Frontal cortex (tissue), 4 donors: ENCODE measurements at regions not wholly inside any gene's neighbourhood (a gene's known extent, or its start where the extent isn't known, plus 50 kb on each side); places are given as distances from the start of the nearest gene placed in this dataset. TPM values are rescaled to one million over a fixed set of nuclear protein-coding genes. Genes with fewer than 3 reads are reported as not detected.
"Not testable (repeated sequence)": the region's sequence is repeated elsewhere in the genome, so short reads cannot be mapped to it uniquely, and the experiment has no call there.

Experiments
- DNase-seq, 2 donors: peaks; one replicate each; pipeline ENCODE4 v3.0.0; 2012; ENCODE audit warnings: low spot score in 2 of 2
- FAIRE-seq: peaks from 2 replicates; lab custom pipeline; 2012; peaks lifted over from hg19 to GRCh38; lab: Jason Lieb, UNC
- small RNA-seq: library from RNA; depleted of rRNA; stranded (forward); fragments of <200 nt; gene quantifications from one replicate; pipeline ENCODE3, GENCODE V24; 2014
- donor health status: control.
- donor health status: control.
- donor health status: control.

DNA sequence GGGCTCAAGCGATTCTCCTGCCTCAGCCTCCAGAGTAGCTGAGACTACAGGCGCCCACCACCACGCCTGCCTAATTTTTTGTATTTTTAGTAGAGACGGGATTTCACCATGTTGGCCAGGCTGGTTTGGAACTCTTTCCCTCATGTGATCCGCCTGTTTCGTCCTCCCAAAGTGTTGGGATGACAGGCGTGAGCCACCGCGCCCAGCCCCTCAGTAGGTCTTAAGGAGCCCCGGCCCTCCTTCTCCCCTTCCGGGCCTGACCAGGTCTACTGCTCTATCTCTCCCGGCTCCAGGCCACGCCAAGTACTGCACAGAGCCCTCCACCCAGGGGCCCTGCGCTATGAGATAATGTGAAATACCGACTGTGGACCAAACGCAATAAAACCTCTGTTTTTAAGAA, 785.5 kb downstream of the FOXD4L5 start:
- DNase-seq, FAIRE-seq: not testable (repeated sequence)

DNA sequence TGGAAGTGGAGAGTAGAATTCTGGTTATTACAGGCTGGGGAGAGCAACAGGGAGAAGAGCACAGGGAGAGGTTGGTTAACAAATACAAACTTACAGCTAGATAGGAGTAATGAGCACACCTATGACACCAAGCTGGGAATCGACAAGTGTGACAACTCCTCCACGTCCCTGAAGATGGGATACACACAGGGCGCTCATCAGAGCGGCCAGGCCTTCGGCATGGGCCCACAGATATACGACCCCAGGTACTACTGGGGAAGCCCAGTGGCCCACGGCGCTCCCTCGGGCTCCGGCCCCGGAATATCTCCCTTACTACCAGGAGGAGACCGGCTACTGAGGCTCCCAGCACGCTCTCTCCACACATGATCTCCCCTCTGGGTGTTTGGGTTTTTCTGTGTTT, 786.6 kb downstream of the FOXD4L5 start:
- DNase-seq, FAIRE-seq: not testable (repeated sequence)

DNA sequence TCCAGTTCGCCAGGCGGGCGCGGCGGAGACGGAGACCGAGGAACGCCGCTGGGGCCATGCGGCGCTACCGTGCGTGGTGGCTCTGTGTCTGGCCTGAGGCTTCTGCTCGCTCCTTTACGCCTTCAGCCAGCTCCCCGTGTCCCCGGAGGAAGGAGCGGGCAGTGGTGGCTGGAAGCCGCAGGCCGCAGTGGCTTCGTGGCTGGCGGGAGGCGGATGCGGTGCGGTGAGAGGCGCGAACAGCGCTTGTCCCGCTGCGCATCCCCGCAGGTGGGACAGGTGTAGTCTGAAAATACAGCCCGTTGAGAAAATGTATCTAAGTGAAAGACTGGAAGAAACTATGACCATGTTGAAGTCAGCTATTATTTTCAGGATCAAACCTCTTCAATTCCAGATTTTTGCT, 796.5 kb downstream of the FOXD4L5 start:
- FAIRE-seq, DNase-seq: not testable (repeated sequence)

DNA sequence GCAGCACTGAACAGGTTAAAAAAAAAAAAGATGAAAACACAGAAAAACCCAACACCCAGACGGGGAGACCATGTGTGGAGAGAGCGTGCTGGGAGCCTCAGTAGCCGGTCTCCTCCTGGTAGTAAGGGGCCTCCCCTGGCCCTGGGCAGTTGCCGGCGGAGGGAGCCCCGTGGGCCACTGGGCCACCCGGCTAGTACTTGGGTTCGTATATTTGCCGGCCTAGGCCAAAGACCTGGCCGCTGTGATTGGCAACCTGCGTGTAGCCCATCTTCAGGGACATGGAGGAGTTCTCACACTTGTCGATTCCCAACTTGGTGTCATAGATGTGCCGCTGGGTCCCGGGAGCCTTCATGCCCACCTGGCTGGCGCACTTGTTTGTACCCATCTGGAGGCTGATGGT, 798.9 kb downstream of the FOXD4L5 start:
- DNase-seq, FAIRE-seq: not testable (repeated sequence)

DNA sequence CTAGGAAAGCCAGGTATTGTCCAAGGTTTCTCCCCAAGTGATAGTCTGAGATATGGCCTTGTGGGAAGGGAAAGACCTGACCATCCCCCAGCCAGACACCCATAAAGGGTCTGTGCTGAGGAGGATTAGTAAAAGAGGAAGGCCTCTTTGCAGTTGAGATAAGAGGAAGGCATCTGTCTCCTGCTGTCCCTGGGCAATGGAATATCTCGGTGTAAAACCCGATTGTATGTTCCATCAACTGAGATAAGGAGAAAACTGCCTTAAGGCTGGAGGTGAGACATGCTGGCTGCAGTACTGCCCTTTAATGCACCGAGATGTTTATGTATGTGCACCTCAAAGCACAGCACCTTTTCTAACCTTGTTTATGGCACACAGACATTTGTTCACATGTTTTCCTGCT, 805.9 kb downstream of the FOXD4L5 start:
- FAIRE-seq, DNase-seq: not testable (repeated sequence)

DNA sequence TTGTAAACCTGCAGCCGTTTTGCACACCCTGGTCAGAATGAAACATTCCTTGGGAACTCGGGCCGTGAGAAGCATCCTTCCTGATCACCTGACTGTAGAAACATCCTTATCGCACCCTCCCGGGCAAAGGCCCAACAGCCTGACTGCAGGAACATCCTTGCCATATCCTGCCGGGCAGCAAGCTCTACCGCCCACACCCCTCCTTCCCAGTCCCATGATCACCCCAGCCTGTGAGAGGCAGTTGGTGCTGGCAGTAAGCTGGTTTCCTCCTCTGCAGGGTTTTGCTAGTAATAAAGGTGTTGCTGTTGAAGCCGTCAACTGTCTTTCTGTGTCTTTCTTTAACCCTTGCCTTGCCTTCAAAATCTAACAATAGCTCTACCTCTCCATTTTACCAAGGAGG, 816.1 kb downstream of the FOXD4L5 start:
- not testable (repeated sequence) for DNase-seq, FAIRE-seq

DNA sequence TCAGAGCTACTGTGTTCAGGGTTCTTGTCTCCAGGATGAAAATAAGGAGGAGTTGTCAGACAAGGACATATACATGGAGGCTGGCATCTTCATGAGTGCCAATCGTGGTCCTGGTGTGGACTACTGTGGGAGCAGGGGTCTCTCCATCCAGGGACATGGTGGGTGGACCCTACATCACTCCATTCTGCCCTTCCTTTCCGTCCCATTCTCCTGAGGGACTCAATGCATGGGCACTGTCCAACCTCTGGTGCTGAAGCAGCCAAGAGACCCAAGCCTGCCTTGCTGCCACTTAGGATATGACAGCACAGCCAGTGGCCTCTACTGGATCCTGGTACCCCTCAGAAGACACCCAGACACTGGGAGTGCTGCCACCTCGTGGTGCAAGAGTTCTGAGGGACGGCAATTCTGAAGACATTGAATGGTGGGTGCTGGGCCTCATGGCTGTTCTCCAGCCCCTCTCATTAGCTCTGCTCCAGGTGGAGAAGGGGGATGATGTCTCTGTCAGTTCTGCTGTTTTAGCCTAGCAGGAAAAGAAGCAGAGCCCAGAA, 818.9 kb downstream of the FOXD4L5 start:
- not testable (repeated sequence) for FAIRE-seq, DNase-seq

DNA sequence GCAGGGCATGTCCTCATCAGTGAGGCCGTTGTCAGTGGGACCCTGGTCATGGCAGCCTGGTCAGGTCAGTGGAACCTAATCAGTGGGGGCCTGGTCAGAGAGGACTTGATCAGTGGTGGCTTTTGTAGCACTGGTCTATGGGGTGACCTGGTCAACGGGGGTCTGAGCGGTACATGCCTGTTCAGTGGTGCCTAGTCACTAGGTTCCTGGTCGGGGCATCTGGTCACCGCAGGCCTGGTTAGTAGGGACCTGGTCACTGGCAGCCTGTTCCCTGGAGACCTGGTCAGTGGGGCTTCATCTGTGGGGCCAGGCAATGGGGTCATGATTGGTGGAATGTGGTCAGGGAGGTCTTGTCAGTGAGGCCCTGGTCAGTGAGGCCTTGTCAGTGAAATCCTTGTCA, 823.1 kb downstream of the FOXD4L5 start:
- FAIRE-seq, DNase-seq: not testable (repeated sequence)

DNA sequence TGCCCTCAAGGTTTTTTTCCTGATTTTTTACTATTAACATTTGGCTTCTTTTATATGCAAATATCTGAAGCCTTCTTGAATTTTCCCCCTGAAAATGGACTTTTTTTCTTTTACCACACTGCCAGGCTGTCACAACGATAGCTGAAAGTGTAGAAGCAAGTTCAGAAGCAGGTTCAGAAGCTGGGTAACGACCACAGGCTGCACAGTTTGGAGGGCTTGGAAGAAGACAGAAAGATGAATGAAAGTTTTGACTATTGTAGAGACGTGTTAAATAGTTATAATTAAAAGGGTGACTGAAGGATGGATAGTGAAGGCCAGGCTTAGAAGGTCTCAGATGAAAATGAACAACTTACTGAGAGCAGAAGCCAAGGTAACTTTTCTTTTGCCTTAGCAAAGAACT, 826.4 kb downstream of the FOXD4L5 start:
- FAIRE-seq, DNase-seq: not testable (repeated sequence)

DNA sequence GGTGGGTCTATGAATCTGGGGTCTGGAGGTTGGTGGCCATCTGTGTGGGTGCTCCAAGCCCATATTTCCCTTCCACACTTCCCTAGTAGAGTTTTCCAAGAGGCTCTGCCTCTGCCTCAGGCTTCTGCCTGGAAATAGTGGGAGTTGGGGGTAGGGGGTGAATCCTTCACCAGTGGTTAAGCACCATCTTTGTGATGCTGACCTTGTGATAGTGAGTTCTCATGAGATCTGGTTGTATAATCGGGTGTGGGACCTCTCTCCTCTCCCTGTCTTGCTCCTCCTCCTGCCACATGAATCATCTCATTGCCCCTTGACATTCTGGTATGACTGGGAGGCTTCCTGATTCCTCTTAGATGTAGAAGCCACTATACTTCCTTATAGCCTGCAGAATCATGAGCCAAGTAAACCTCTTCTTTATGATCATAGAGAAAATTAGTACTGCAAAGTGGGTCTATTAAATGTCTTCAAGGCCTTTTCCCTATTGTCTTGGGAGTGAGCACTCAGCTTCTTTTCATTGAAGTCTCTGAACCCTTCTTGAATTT, 829.8 kb downstream of the FOXD4L5 start:
- not testable (repeated sequence) for FAIRE-seq, DNase-seq

DNA sequence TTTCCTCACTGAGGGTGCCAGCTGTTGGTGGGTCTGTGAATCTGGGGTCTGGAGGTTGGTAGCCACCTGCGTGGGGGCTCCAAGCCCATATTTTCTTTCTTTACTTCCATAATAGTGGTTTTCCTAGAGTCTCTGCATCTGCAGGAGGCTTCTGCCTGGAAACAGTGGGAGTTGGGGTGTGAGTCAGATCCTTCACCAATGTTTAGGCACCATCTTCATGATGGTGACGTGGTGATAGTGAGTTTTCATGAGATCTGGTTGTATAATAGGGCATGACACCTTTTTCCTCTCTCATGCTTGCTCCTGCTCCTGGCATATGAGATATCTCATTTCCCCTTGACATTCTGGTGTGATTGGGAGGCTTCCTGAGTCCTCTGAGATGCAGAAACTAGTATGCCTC, 832.9 kb downstream of the FOXD4L5 start:
- peak in 1 of 2 donors; percentile 5 for DNase-seq
- not testable (repeated sequence) for FAIRE-seq

DNA sequence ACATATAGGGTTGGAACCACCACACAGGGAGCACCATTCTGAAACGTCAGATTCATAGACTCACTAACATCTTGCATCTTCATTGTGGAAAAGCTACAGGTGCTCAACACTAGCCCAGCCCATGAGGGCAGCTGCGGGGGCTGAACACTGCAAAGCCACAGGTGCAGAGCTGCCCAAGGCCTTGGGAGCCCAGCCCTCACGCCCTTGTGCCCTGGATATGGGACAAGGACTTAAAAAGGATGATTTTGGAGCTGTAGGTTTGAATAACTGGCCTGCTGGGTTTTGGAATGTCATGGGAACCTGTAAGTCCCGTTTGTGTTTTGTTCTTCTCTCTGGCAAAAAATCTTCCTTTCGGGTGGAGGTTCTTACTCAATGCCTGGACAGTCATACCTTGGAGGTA, 834.4 kb downstream of the FOXD4L5 start:
- not testable (repeated sequence) for FAIRE-seq, DNase-seq

DNA sequence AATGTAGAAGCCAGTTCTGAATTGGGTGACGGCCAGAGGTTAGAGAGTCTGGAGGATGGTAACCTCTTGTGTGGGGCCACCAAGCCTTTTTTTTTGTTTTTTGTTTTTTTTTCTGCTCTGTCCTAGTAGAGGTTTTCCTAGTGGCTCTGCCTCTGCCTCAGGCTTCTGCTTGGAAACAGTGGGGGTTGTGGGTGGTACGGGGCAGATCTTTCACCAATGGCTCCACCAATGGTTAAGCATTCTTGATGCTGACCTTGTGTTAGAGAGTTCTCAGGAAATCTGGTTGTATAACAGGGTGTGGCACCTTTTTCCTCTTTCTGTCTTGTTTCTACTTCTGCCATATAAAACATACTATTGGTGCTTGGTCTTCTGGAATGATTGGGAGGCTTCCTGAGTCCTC, 836.0 kb downstream of the FOXD4L5 start:
- DNase-seq, FAIRE-seq: not testable (repeated sequence)

DNA sequence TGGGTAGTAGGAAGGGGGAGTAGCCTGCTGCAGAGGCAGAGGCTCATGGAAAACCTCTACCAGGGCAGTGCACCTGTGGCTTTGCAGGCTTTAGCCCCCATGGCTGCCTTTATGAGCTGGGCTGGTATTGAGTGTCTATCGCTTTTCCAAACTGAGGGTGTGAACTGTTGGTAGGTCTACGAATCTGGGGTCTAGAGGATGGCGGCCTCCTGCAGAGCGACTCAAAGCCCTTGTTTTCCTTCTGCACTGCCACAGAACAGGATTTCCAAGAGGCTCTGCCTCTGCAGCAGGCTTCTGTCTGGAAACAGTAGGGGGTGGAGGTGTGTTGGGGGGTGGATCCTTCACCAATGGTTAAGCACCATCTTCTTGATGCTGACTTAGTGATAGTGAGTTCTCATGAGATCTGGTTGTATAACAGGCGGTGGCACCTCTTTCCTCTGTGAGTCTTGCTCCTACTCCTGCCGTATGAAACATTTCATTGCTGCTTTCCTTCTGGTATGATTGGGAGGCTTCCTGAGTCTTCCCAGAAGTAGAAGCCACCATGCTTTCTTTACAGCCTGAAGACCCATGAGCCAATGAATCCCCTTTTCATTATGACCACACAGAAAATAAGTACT, 840.0 kb downstream of the FOXD4L5 start:
- not testable (repeated sequence) for FAIRE-seq, DNase-seq

DNA sequence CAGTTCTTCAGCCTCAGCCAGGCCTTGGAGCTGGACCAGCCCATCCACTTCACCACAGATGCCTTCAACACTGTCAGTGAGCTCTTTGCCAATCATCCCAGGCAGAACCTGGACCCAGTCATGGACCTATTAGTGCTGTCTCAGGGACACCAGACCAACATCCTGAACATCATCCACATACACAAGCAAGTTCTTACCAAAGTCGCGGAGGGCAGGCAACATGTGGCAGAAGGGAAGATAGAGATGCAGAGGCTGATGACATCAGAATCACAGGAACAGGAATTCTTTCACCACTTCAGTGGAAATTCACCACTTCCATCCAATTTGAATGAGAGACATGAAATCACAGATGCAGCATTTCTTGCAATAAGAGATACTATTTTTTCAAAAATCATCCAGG, 845.3 kb downstream of the FOXD4L5 start:
- FAIRE-seq, DNase-seq: not testable (repeated sequence)

Small RNA genes in the stretch of these regions (small RNA-seq; reads per million reads assigned to genes)
- not detected for gene AL773524.1
